HG03521 (cell line): ENCODE measurements at regions not wholly inside any gene's neighbourhood (a gene's known extent, or its start where the extent isn't known, plus 50 kb on each side); places are given as distances from the start of the nearest gene placed in this dataset.

Source experiments
- ATAC-seq: cut with Tn5 transposase; IDR thresholded peaks from one replicate; pipeline ENCODE4 v1.9.1; 2021; ENCODE audit warnings: mild to moderate bottlenecking, moderate library complexity; ENCODE audit not compliant: unreplicated experiment

DNA sequence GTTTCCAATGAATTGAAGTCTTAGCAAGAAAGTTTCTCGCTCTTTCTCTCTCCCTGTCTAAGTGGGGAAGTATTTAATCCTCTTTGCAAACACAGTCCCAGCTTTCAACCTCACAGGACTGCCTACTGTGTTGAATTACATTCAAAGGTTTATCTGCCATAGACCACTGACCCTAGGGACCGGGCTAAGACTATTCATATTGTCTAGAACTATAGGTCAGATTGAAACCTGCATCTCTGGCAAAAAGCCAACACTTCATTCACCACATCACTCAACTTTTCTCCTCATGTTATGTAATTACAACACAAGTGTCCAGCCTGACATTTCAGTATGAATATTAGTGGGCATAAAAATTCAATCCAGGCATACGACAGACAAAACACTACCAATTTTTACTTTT lies 314.7 kb upstream of the RSPO3 start:
- no peak for ATAC-seq

DNA sequence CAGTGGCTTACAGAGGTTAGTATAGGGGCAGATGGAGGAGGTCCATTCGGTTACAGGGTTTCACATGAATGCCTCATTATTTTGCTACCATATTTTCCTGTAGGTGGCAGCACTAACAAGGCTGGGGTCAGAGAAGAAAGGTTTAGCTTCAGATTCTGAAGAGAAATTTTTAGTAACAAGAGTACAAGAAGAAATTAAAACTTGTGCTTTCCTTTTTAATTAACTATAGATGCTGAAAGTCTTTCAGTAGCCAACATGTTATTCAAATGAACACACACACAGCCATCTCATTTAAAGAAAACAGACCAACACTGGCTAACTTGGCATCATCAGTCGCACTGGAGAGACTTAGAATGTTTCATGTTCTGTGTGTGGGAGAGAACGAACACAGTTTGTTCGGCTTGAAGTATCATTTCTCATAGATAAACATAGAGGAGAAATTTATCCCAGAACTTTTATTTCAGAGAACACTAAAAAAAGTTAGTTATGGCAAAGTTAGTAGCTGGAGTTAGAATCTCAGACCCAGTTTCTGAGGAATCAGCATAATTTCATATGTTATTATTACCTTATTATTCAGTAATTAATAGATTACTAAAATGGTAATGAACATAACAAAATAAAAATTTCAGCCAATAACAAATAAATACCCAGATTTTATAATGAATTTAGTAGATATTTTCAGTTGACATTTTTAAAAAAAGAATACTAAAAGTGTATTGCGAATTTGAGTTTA lies 314.0 kb upstream of the RSPO3 start:
- ATAC-seq: peak; percentile 76

DNA sequence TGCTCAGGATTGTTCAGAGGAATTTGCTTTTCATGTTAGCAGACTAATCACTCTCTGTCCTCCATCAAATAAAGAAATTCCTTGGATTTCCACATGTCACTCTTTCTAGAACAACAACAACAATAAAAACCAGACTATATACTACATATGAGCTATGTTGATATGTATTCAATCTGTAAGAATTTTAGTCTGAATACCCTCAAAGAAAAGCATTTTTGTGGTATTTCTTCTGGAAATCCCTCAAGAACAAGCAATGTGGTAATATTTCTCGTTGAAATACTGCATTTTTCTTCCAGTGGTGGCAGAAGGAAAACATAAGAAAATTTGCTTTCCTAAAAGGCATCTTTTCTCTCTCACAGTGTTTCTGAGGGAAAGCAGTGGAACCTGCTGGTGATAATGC lies 312.6 kb upstream of the RSPO3 start:
- ATAC-seq: no peak

DNA sequence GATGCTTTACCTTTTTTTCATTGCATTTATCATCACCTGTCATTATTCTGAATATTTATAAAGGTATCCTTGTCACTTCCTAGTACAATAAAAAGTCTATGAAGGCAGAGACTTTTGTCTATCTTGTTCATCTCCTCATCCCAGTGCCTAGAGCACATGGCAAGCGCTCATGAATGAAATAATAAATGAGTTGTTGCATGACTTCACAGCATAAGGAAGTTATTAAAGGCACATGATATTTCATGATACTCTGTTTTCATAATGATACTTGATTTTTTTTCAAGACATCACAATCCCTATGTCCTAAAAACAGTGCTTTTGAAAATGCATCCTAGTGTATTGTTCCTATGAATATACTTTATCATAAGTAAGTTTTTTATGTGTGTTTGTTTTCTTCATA lies 310.6 kb upstream of the RSPO3 start:
- ATAC-seq: no peak

DNA sequence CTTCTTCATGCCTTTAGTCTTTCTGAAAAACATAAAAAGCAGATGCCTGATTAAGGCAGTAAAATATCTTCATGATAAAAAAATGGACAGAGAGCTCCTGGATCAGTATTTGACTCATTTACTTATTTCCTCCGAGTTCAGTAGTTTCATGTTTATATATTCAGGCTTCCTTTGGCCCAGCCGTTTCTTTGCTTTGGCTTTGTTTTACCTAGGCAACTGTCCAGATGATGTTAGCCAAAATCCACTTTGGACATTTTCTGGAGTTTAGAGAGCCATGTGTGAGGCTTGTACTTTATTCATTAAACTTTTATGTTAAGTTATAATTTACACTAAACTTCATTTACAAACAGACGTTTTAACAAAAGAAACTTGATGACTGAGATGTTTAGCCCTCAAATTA lies 307.1 kb upstream of the RSPO3 start:
- ATAC-seq: no peak

DNA sequence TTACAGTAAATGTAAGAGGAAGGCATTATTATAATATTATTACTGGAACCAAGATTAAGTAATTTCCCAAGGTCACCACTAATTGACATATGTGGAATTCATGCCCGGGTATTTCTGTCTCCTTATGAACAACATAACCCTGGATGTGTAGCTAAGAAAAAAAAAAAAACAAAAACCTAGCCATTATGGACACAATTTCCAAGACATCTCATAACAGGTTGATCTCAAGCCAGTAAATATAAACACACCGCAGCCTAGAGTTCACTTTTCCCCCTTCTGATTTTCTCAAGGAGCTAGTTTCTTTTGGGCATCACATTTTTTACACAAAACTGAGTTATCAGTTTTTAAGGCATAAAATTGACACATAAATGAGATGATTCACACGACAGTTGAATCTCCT lies 306.5 kb upstream of the RSPO3 start:
- no peak for ATAC-seq

DNA sequence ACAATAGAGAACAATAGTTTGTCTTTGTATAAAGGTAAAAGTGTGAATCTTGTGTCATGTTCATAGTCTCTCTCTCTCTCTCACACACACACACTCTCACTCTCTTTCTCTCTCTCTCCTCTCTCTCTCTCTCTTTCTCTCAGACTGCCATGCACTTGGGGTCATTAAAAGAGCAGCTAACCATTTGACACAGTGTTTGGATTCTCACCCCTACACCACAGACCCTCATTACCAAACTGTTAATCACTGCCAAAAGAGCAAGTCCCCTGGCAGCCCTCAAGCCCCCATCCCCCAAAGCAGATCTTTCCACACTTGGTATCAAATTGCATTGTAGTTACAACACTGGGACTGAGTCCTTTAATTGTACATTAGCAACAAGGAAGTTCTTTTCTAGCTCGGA lies 305.8 kb upstream of the RSPO3 start:
- ATAC-seq: no peak

DNA sequence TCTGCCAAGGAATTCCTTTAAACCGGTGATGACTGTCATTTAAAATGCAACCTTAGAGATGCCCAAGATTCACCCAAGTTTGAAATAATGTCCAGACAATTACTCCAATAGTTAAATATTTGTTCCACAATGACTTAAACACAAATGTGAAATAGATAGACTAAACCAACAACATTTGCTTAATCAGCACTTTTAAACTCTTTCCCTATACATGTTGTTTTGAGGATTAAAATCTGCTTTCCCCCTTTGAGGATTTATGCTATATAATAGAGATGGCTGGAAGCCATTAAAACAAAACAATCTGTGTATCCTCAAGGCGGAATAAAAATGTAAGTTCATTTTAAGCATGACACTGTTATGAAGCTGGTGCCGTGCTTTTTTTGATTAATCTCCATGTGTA lies 297.8 kb upstream of the RSPO3 start:
- no peak for ATAC-seq

DNA sequence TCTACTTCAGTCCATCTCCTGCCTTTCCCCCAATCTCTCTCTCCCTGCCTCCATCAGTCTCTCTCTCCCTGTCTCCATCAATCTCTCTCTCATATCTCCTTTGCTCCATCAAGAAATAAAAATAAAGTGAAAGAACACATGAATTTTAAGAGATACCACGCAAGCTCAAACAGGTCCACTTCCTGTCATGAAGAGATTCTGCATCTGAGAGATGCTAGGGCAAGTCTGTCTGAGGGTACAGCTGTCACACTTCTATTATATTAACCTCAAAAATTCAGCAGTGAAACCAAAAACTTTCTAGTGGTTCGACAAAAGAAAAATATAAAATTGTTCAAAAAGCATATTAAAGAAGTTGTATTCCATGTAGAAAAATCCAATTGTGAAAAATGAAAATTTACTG lies 296.8 kb upstream of the RSPO3 start:
- ATAC-seq: no peak

DNA sequence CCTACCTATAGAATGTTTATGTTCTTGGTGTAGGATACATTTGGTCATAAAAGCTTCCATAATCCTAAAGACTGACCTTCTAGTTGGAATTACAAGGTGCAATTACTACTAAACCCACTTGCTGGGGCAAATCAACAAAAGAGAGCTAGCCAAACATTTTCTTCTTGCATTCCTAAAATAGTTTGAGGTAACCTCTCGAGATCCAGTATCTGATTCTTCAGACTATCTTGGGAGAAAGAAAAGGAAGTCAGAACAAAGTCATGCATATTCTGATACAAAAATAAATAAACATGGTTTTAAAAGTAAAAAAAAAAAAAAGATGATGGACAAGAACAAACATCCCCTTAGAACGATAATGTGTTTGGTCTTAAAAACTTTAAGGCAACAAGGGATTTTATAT lies 294.2 kb upstream of the RSPO3 start:
- no peak for ATAC-seq

DNA sequence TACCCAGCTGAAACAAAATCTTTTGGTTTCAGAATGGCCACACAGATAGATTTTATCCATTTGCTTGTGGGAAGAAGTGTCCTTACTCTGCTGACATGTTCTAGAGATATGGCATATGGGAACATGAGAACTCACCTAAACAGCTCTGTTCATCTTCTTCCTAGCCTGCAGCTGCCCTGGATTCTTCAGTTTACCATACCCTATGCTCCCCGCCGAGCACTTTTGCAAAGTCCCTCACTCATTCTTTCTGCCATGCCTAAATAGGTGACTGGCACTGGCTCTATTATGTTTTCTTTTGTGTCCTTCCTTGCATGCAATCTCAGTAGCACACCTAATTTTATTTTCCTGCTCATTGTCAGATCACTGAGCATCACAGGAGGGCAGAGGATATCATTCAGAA lies 293.7 kb upstream of the RSPO3 start:
- ATAC-seq: no peak

DNA sequence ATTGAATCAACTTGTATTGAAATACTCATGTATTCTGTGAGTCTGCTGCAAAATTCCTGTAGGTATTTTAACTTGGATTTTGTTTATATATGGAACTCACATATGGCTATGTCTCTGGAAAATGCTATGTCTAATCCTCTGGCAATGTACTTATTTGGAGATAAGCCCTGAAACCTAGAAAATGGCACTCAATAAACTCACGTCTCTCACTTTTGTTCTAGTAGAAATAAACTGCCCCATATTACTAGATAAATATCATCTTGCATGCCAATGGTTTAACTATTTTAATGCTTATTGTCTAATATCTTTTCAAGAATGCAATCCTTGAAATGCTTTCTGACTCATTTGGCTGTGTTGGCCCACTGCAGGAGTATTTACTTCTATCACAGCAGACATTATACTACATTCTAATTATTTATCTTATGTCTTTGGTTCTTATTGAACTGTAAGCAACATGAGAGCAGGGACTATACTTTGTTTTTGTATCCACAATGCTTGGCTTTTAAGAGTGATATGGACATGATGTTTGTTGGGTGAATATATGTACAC lies 292.2 kb upstream of the RSPO3 start:
- ATAC-seq: no peak

DNA sequence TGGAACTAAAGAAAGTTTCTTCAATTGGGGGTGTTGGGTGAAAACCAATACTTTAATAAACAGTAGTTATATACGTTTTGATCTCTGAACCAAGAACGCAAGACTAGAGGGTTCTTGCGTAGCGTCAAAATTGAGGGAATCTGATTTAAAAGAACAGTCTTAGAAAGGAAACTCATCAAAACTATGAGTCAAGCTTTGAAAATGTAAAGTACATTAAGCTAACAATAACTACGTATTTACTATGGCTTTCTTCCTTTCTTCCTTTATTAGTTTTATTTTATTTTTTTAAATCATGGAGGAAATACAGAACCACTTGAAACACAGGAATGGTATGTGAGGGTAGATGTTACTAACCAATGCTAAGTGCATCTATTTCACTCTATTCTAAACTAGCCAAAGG lies 287.0 kb upstream of the RSPO3 start:
- no peak for ATAC-seq

DNA sequence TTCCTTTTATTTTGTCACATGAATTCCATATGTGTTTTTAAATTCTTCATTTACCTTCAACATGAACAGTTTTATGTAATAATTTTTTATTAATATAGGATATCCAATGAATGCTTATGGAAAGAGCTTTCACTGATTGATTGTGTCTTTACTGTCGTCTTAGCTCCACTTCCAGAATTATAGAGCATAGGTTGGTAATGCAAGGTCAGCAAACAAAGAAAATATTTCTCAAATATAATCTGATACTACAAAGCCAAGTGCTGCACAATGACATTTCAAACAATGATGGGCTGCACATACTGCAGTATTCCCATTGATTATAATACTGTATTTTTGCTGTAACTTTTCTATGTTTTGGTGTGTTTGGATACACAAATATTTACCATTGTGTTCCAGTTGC lies 275.7 kb upstream of the RSPO3 start:
- no peak for ATAC-seq

DNA sequence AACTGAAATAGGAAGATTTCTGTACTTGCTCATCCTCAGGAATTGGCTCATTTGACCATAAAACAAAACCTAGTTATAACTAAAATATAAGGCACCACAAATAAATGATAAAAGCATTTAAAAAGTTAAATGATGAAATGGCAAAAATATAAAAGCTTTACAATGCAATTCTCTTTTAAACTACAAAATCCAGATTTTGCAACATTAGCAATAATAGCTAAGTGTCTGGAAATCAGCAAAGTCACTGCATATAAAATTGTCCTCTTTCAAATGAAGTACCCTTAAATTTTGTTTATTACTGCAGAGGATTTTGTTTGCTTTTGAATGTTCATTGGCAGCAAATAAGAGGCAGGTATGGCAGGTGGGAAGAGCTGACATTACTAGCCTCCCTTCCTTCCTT lies 270.4 kb upstream of the RSPO3 start:
- no peak for ATAC-seq

DNA sequence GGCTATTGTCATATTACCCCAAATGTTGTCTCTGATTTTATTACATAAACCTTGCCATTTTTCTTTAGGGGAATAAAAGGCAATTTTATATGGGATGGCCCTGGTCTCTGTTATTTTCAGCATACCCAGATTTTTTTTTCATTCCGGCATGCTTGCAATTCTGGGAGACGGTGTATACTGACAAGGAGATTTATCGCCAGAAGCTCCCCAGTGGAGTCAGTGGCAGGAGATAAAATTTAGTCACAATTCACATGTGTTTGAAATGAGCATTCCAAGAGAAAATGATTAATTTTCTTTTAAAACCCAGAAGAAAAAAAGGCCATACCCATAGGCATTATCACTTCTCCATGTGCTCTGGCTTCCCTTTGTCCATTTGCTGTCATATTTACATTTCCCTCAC lies 250.8 kb upstream of the RSPO3 start:
- ATAC-seq: no peak

DNA sequence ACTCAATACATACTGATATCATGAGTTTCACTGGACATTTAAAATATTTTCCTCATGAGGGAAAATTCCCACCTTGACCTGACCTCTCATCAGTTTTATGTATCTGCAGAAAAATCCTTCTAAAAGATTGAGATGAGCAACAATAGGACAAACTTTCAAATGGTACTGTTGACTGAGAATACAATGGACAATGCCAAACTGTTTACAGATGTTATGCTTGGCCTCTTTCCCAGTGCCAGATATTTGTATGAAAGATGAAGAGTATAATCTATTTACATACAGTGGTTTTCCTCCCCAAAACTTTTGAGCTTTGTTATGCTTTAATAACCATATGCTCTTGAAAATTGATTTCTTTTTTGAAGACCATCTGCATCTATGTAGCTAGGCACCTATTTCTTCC lies 245.1 kb upstream of the RSPO3 start:
- ATAC-seq: no peak

DNA sequence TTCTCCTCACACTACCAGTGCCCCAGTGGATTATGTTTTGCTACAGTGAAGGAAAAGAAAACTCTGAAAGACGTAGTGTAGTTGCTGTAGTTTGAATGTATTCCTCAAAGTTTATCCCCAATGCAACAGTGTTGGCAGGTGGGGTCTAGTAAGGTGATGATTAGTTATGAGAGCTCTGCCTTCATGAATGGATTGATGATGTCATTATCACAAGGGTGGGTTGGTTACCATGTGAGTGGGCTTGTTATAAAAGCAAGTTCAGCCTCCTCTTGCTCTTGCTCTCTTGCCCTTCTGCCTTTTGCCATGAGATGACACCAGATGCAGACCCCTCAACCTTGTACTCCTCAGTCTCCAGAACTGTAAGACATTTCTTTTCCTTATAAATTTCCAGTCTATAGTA lies 244.7 kb upstream of the RSPO3 start:
- no peak for ATAC-seq

DNA sequence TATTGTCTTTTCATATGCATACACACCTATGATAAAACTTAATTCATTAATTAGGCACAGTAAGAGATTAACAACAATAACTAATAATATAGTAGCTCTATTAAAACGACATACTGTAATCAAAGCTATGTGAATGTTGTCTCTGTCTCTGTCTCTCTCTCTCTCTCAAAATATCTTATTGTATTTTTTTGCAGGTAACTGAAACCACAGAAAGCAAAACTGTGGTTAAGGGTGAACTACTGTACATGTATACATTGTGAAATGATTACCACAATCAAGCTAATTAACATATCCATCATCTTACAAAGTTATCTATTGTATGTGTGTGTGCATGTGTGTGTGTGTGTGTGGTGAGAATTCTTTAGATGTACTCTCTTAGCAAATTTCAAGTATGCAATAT lies 242.0 kb upstream of the RSPO3 start:
- no peak for ATAC-seq

DNA sequence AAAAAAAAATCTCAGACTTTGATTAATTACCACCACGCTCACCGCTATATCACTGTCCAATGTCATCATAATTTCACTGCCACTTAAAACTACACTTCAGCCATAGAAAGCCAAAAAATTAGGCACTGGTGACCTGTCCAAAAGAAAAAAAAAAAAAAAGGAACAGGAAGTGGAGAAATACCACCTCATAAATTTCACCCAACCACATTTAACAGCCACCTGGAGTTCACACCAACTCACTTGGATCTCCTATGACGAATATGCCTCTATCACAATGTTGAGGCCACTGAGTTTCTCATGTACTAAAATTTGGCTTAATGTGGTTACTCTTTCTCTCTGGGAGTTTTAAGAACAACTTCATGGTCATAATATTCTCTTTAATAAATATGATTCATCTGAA lies 237.5 kb upstream of the RSPO3 start:
- ATAC-seq: no peak

DNA sequence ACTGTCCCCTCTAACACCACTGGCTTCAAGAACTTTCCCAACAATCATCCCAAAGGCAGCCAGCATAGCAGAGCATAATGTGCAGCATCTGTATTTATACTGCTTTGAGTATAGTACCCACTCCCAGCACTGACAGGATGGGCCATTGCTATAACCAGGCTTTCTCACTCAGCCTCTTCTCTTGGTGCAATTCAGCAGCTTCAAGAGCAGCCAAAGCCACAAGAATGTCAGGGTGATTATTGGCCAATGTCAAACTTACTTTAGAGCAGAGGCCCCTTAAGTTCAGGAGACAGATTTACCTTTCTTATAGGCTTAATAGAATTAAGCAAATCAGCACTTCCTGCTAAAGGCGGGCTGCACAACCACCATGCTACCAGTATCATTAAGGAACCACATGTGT lies 232.4 kb upstream of the RSPO3 start:
- ATAC-seq: no peak

DNA sequence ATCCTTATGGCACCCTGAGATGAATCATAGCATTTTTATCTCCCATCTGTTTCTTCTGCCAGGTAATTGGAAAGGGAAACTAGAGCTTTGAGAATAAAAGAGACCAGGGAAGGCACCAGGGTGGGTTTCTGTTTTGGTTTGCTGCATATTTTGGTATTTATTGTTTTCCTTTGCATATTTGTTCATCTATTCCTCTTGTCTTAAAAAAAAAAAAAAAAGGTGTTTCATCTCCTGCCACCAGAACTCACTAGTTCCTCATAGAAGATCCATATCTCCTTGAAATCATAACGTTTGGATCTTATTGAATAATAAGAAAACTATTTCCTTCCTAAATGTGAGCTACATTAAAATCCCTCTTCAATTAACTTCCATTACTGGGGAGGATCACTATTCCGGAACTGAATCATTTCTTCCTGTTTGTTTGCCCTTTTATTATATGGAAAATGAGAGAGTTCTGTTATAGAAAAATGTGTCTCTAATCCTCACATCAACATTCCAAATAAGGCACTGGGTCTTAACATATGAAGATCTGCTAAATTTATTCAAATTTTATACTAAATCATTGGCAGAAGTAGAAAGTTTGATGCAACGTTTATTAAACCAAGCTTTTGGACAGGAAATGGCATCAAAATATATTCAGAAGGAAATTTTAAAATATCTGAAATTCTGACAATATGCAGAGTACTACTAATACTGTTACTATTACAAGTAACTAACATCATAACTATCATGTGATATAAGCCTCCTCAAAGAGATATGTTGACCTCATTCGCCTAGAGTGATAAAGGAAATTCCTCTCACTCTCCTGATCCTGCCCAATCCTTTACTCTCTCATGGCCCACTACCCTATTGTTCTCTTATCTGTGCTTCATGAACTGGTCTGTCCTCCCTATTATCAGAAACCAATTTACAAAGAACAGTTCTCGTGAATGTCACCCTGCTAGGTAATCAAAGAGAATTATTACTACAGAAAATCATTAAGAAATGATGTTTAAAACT lies 229.4 kb upstream of the RSPO3 start:
- ATAC-seq: no peak
